Activated CD4-positive, CD25-positive, alpha-beta regulatory T cell (primary cell): ENCODE measurements at regions not wholly inside any gene's neighbourhood (a gene's known extent, or its start where the extent isn't known, plus 50 kb on each side); places are given as distances from the start of the nearest gene placed in this dataset.

ENCODE experiments used
- DNase-seq, 4 experiments: peaks; one replicate each; lab custom pipeline; 2025; lab: John Stamatoyannopoulos, UW

DNA sequence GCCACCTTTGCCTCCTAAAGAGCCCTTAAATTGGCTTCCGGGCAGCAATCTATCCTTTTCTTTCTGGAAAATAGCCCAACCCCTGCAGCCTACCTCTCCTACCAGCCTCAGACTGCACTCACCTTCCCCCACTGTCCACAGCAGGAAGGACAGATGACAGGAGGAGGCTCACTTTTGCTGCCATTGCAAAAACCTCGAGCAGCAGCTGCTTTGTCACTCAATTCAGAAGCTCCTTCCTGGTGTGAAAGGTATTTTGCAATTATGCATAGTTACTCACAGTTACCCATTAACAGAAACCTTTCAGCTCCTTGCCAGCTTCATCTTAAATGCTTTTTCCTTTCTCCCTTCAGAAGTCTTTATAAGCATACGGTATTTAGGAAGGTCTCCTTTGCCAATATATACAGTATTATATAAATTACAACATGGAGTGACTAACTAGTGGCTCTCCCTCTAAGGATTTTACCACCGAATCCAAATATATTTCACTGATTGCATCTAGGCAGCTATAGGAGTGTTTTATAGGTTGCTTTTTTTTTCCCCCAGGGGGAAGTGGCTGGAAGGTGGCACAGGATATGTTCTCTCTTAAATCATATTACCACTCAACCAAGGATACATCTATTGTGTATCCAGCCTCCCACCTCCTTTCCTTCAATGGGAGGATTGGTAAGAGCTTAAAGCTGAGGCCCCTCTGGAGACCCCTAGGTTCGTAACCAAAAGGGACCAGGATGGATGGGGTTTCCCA, 142.1 kb upstream of the IPO9 start:
- DNase-seq: no peak

GRCh38 chr1:201688514-201688913, 140.4 kb upstream of the IPO9 start:
- no peak for DNase-seq

GRCh38 chr1:201689647-201690046, 139.3 kb upstream of the IPO9 start:
- no peak for DNase-seq

GRCh38 chr1:201690528-201690927, 138.4 kb upstream of the IPO9 start:
- DNase-seq: no peak

DNA sequence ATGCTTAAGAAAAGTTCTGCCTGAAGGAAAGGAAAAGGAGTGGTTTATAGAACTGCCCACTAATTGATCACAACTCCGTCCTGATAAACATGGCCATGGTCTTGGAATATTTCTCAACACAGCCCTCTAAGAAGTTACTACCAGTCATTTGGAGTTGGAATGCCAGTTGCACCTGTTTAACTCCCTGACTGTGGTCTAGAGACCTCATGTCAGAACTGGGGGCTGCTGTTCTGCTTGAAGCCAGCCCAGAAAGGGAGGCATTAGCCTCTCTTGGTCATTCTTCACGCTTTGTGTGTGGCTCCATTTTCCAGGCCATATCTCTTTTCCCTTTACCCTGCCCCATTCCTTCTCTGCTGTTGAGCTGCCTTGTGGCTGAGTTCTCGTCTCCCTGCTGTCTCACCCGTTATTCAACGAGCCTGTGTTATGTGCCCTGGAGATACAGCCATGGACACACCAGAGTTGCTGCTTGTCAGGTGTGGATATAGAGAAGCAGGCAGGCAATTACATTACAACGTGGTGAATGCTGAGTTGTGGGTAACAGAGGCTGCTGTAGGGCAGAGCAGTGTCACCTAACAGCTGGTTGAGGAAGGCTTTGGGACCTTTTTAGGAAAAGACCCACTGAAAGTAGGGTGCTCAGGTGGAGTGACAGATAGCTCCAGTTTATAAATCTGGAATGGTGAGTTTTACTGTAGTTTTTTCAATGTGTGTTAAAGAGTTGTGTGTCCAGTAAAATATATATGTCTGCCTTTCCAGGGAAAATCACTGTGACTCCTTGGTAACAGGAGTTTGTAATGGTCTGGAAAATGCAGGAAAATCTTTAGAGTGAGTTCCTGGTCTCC, 137.0 kb upstream of the IPO9 start:
- DNase-seq: no peak

GRCh38 chr1:201692555-201693394, 136.2 kb upstream of the IPO9 start:
- DNase-seq: no peak

- DNase-seq: no peak
Measured at GRCh38 chr1:201693890-201694607, 134.9 kb upstream of the IPO9 start.

GRCh38 chr1:201694608-201695335, 134.2 kb upstream of the IPO9 start:
- DNase-seq: no peak

DNA sequence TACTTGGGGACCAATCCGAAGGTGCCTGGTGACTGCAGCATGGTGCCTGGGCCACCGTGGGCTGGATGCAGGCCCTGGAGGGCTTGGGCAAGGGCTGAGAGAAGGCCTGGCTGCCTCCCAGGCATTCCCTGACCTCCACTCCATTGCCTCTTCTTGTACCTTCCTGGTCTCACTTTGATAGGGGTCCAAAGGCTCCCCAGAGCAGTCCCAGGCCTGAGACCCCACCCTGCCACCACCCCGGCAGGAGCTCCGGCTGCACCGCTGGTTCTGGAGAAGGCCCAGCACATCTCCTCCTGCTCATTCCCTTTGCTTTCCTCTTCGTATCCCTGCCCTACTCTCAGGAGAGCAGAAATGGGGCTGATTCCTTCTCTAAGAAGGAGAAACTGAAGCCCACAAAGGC, 133.3 kb upstream of the IPO9 start:
- DNase-seq: no peak

DNA sequence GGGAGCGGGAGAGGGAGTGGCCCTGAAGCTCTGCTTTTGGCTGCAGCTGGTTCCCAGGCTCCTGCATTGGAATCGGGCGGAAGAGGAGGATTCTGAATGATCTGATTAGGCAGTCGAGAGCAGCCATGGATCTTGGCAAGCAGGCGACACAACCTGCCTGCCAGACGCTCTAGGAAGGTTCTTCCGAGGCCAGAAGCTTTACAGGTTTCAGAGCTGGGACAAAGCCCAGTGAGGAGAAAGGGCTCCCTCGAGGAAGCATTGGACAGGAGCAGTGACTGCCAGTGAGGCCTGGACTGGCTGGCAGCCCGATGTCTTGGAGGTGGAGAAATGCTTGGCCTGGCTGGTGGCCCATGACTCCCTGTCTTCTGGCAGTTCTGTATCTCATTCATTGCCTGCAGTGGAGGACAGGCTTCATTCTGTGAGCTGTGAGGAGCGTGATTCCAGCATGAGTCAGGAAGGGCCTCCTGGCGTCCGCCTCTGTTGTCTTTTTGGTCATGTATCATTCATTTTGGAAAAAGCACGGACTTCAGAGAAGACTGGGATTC, 132.7 kb upstream of the IPO9 start:
- no peak for DNase-seq

DNA sequence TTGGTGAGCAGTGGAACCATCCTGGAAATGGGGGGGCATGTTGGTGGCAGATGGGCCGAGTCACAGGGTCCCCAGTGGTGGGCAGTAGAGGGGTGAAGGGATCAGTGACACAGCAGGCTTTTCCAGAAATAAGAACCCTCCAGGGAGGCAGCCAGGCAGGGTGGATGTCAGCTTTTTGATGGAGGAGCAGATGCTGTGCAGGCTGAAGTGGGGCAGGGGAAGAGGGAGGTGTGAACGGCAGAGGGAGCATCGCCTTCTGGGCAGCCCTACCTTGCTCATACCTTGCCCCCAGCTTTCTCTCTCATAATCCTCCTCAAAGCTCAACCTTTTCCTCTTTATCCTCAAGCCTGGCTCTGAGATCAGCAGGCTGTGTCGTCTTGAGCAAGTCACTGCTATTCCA, 131.8 kb upstream of the IPO9 start:
- DNase-seq: no peak

DNA sequence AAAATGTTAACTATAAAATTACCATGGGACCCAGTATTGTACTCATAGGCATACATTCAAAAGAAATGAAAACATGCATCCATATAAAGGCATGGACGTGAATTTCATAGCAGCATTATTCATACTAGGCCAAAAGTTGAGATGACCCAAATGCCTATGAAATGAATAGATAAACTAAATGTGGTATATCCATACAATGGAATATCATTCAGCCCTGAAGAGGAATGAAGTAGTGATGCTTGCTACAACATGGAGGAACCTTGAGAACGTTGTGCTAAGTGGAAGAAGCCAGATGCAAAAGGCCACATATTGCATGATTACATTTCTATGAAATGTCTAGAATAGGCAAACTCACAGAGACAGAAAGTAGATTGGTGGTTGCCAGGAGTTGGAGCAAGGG, 127.1 kb upstream of the IPO9 start:
- no peak for DNase-seq

DNA sequence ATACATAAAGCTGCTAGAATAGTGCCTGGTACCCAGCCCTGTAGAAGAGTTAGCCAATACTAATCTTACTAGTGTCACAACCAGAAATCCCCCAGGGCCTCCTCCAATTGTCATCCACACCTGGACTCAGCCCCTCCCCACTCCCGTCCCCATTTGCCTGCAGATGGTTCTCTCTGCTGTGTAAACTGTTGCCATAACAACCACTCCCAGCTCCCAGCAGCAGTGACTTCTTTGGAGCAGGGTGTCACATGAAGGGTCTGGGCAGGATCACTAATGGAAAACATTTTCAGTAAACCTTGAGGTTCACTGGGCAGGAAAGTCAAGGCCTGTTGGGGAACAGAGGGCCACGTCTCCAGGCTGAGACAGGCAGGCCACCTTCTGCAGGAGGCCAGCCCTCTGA, 126.0 kb upstream of the IPO9 start:
- no peak for DNase-seq

DNA sequence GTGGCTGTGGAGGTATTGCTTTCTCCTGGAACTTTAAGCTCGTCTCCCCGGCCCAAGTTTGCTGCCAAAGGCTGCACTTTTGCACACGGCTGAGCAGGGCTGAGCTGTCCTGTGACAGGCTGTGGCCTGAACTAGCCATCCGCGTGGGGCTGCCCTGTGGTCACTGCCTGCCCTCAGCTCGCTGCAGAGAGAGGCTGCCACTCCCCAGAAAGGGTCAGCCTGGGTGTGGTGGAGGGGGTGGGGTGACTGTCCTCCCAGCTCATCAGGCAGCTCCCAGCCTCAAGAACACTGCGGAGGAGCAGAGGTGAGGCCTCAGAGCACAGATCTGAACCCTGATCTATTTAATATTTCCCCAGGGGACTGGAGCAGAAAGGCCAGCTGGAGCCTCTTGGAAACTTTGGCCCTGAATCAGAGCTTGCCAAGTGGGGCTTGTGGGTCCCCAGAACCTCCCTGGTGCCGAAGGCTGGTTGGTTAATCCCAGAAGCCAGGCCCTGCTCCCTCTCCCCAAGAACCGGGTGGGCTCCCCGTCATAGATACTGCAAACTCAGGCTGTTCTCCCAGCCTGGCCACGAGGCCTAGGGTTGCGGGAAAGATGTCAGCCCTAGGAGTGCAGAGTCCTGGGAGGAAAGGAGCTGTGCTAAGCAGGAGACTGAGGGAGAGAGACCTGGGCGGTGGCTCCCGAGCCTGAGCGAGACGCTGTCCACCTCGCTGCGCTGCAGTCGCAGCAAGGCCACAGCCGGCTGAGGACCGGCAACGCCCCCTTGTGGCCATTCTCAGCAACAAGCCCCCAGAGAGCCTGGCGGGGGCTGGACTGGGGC, 125.1 kb upstream of the IPO9 start:
- peak; percentile 8 to 16 (median 14) for DNase-seq

DNA sequence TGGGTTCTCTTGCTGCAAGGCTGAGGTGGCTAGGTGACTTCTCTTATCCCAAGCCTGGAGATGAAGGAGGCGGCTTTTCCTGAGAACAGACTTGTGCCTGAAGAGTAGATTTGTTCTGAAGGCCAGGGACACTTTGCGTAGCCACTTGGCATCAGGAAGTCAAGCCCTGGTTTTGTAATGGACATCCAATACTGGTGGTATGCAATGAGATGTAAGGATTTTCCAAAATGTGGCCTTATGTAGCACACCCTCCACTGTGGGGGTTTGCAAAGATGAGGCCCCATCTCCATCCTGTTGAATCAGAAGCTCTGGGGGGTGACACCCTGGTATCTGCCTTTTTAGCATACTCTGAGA, 124.5 kb upstream of the IPO9 start:
- no peak for DNase-seq

DNA sequence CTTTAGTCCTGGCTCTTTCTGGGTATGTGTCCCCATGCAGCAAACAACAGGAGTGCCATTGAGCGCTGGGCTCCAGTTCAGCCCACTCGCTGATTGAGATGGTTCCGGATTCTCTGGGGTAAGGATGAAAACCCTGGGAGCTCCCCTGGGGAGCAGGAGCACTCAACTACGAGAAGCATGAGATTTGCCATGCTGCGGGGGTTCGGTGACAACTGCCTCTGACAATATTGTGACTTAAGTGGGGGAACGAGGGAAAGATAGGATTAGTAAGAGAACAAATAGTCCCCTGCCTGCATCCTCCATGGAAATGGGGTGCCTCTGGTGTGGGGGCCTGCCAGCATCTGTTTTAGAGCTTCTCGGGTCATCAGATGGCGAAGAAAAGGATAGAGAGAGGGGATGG, 123.6 kb upstream of the IPO9 start:
- no peak for DNase-seq

DNA sequence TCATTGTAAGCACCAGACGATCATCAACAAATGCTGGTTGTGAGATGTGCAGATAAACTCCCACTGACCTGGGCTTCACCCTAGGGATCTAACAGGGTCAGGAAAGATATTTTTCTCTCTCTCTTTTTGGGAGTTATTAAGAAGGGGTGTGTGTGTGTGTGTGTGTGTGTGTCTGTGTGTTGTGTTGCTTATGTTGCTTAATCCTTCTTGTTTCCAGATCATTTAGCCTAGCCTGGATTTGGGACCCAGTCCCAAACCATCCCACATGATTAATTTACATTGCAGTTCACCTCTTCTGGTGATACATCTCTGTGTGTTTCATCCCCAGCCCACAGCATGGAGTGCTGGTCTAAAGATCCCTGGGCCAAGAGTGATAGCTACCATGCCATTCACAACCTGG, 122.8 kb upstream of the IPO9 start:
- no peak for DNase-seq

GRCh38 chr1:201707027-201707426, 121.9 kb upstream of the IPO9 start:
- DNase-seq: no peak

DNA sequence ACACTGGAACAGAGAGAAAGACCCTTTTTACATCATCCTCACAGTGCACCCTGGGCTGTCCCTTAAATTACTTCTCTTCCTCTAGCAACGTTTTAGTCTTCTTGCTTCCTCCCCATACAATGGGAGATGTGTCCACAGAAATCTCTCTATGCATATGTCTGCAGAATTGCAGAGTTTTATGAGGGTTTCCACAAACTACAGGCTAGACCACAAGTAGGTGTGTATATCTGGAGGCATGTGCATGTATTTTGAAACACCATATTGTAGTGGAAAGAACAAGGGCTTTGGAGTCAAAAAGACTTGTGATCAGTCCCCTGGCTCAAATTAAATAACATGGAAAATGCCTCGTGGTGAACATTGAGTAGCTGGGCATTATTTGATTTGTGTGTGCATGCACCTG, 121.3 kb upstream of the IPO9 start:
- DNase-seq: no peak

DNA sequence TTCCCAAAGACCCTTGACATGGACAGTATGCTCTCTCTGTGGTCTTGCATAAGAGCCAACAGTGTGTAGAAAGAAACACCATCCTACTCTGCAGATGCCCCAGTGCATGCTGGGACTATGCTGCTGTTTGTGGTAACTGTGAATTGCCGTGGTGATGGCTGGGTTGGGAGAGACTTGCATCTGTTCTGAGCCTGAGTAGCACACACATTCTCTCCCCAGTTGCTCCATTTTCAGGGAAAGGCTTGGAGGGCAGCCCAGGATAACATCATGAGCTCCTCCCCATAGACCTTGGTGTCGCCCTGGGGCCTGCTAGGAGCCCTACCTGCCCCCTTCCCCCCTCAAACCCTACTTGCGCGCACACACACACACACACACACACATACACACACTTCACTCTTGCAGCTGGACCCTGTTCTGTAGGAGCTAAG, 120.9 kb upstream of the IPO9 start:
- no peak for DNase-seq
